Panc1 (cell line): ENCODE measurements at regions not wholly inside any gene's neighbourhood (a gene's known extent, or its start where the extent isn't known, plus 50 kb on each side); places are given as distances from the start of the nearest gene placed in this dataset.

ENCODE experiments used
- ATAC-seq: fragments of 200-7000 bp; cut with Tn5 transposase; 2 replicates; pipeline ENCODE4 v1.9.1; 2020; ENCODE audit warnings: mild to moderate bottlenecking, moderate library complexity
- BruUV-seq: library from RNA; stranded (reverse); fragments of 400-500 nt; replicated peaks from 2 replicates; lab custom pipeline; 2021; lab: Mats Ljungman, UMichigan
- CTCF ChIA-PET: fragments of 300-600 bp; sonication (Branson Sonifier 250); formaldehyde crosslinking; loops from one replicate; lab custom pipeline; 2022; ENCODE audit warnings: antibody characterized with exemption; lab: Charles Lee
- POLR2A ChIA-PET: fragments of 300-600 bp; sonication (Branson Sonifier 250); formaldehyde crosslinking; loops from one replicate; lab custom pipeline; 2022; ENCODE audit warnings: antibody characterized with exemption; lab: Charles Lee
- DNase-seq: peaks from one replicate; pipeline ENCODE4 v3.0.0-alpha.2; 2010; ENCODE audit warnings: low read depth, low spot score
- H3K27ac ChIP-seq: 2 replicates; pipeline ENCODE4 v1.5.1; 2011; ENCODE audit warnings: mild to moderate bottlenecking, low read length, inconsistent platforms
- H3K27me3 ChIP-seq: fragments of 200-500 bp; sonication (Bioruptor generic); 2 replicates; pipeline ENCODE4 v1.6.0; 2014; ENCODE audit warnings: low read length, inconsistent platforms; ENCODE audit not compliant: control insufficient read depth, insufficient read depth
- H3K36me3 ChIP-seq: fragments of 200-500 bp; sonication (Bioruptor generic); 2 replicates; pipeline ENCODE4 v1.5.1; 2014; ENCODE audit warnings: inconsistent platforms, mild to moderate bottlenecking, low read length, moderate library complexity; ENCODE audit not compliant: control insufficient read depth, insufficient read depth
- H3K4me1 ChIP-seq: 2 replicates; pipeline ENCODE4 v1.5.1; 2011; ENCODE audit warnings: inconsistent platforms, mild to moderate bottlenecking, low read length, moderate library complexity; ENCODE audit not compliant: control insufficient read depth, insufficient read depth
- H3K4me3 ChIP-seq, 2 experiments: 2 replicates each; pipeline ENCODE4 v1.5.1; 2011 to 2012; ENCODE audit warnings: low read depth in 2 of 2, low read length in 2 of 2, mild to moderate bottlenecking in 2 of 2, inconsistent platforms in 1 of 2, moderate library complexity in 1 of 2
- H3K9me3 ChIP-seq: fragments of 200-500 bp; sonication (Bioruptor generic); 2 replicates; pipeline ENCODE4 v1.5.1; 2014; ENCODE audit warnings: low read depth, mild to moderate bottlenecking, inconsistent platforms, low read length, moderate library complexity; ENCODE audit not compliant: control insufficient read depth, insufficient read depth
- POLR2AphosphoS5 ChIP-seq: IDR thresholded peaks from 2 replicates; pipeline ENCODE4 v1.6.1; 2012; ENCODE audit warnings: mild to moderate bottlenecking, low read depth, low read length, moderate library complexity
- SIN3A ChIP-seq: IDR thresholded peaks from 2 replicates; pipeline ENCODE4 v1.6.1; 2012; ENCODE audit warnings: low read depth, mild to moderate bottlenecking, low read length, moderate library complexity, borderline replicate concordance; ENCODE audit not compliant: insufficient read depth
- TCF7L2 ChIP-seq: IDR thresholded peaks from 2 replicates; pipeline ENCODE4 v1.6.1; 2011; ENCODE audit warnings: mild to moderate bottlenecking, low read depth, low read length, inconsistent platforms
- in situ Hi-C: cut with HindIII; loops from 2 replicates; pipeline ENCODE4 v1.10.0; 2016; ENCODE audit warnings: low sequenced_read_pairs, low pct_unique_long_range_greater_than_20kb
- intact Hi-C: fragments of 100-400 bp; cut with micrococcal nuclease; formaldehyde crosslinking; loops from one replicate; pipeline ENCODE4 v1.10.0; 2022; ENCODE audit not compliant: unreplicated experiment
- TF ChIP-seq, protein P1 (sequence below): fragments of 450-650 bp; IDR thresholded peaks from 2 replicates; pipeline ENCODE4 v1.5.1; 2017; ENCODE audit warnings: mild to moderate bottlenecking
- TF ChIP-seq, protein P2 (sequence below), 2 experiments: IDR thresholded peaks; 2 replicates each; pipeline ENCODE4 v1.6.1; 2011 to 2012; ENCODE audit warnings: low read depth in 2 of 2, control low read depth in 1 of 2, low read length in 1 of 2, mild to moderate bottlenecking in 1 of 2, moderate library complexity in 1 of 2; ENCODE audit not compliant: insufficient read depth in 1 of 2

DNA sequence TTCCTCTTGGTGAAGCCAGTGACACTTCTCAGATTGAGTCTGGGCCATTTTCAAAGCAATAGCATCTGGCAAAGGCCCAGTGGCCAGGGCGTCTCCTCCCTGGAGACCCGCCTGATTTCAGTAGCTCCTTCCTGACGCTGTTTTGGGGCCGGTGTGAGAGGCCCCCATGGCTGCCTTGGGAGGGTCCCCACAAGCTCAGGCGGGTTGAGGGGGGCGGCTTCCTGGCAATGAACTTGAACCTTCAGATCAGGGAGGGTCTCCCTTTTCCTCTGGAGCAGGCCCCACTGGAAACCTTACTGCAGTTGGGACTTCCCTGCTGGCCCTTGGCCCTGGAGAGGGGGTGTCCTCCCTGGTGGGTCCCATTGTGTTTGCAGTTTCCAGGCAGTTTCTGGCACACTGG is 121.2 kb downstream of the CRYAA start:
- H3K27ac ChIP-seq: no peak overlapping the region
- H3K4me1 ChIP-seq: peaks cover 13% of the 10 kb centered on the region
- no peaks in the 10 kb centered on the region for H3K36me3 ChIP-seq
- no peaks in the 10 kb centered on the region for H3K9me3 ChIP-seq
- DNase-seq: no peak
- BruUV-seq: no TSS peak
- no peaks in the 10 kb centered on the region for H3K27me3 ChIP-seq
- CTCF ChIA-PET: no interaction called here
- no peak overlapping the region for H3K4me3 ChIP-seq
- no peak for ATAC-seq
- POLR2A ChIA-PET: no interaction called here
- TF ChIP-seq, protein P1, sequence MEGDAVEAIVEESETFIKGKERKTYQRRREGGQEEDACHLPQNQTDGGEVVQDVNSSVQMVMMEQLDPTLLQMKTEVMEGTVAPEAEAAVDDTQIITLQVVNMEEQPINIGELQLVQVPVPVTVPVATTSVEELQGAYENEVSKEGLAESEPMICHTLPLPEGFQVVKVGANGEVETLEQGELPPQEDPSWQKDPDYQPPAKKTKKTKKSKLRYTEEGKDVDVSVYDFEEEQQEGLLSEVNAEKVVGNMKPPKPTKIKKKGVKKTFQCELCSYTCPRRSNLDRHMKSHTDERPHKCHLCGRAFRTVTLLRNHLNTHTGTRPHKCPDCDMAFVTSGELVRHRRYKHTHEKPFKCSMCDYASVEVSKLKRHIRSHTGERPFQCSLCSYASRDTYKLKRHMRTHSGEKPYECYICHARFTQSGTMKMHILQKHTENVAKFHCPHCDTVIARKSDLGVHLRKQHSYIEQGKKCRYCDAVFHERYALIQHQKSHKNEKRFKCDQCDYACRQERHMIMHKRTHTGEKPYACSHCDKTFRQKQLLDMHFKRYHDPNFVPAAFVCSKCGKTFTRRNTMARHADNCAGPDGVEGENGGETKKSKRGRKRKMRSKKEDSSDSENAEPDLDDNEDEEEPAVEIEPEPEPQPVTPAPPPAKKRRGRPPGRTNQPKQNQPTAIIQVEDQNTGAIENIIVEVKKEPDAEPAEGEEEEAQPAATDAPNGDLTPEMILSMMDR: no peak
- TF ChIP-seq SIN3A: no peak
- no peak for TF ChIP-seq POLR2AphosphoS5
- TF ChIP-seq, protein P2, sequence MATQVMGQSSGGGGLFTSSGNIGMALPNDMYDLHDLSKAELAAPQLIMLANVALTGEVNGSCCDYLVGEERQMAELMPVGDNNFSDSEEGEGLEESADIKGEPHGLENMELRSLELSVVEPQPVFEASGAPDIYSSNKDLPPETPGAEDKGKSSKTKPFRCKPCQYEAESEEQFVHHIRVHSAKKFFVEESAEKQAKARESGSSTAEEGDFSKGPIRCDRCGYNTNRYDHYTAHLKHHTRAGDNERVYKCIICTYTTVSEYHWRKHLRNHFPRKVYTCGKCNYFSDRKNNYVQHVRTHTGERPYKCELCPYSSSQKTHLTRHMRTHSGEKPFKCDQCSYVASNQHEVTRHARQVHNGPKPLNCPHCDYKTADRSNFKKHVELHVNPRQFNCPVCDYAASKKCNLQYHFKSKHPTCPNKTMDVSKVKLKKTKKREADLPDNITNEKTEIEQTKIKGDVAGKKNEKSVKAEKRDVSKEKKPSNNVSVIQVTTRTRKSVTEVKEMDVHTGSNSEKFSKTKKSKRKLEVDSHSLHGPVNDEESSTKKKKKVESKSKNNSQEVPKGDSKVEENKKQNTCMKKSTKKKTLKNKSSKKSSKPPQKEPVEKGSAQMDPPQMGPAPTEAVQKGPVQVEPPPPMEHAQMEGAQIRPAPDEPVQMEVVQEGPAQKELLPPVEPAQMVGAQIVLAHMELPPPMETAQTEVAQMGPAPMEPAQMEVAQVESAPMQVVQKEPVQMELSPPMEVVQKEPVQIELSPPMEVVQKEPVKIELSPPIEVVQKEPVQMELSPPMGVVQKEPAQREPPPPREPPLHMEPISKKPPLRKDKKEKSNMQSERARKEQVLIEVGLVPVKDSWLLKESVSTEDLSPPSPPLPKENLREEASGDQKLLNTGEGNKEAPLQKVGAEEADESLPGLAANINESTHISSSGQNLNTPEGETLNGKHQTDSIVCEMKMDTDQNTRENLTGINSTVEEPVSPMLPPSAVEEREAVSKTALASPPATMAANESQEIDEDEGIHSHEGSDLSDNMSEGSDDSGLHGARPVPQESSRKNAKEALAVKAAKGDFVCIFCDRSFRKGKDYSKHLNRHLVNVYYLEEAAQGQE (IDR thresholded peaks at IDR 0.05; ENCODE audit: insufficient read depth in 1 of 2, low read depth in 2 of 2, low read length in 1 of 2): no peak
- no peak for TF ChIP-seq TCF7L2
- intact Hi-C loops: no loop called here
- in situ Hi-C loops: no loop called here

DNA sequence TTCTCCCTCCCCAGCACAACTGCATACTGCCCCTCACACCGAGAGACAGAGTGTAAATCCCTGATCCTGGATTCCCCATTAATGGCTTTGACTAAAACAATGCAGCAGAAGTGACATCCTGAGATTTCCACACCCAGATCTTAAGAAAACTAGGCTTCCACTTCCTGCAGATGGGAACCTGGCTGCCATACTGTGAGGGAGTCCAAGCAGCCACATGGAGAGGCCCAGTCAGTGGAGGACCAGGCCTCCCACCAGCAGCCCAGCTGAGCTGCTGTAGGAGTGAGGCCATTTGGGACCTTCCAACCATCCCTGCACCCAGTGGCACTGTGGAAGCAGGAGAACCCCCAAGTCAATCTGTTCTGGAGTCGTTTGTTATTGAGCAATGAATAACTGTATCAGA is 120.6 kb downstream of the CRYAA start:
- CTCF ChIA-PET: no interaction called here
- Histone ChIP-seq H3K4me1 (peaks cover 13% of the 10 kb centered on the region), H3K4me3 (no peak overlapping the region), H3K27me3 (no peaks in the 10 kb centered on the region), H3K27ac (no peak overlapping the region), H3K9me3 (no peaks in the 10 kb centered on the region), H3K36me3 (no peaks in the 10 kb centered on the region)
- POLR2A ChIA-PET: no interaction called here
- ATAC-seq (no peak), DNase-seq (no peak)
- in situ Hi-C loops: no loop called here
- no TSS peak for BruUV-seq
- TF ChIP-seq, protein P2 (IDR thresholded peaks at IDR 0.05; ENCODE audit: insufficient read depth in 1 of 2, low read depth in 2 of 2, low read length in 1 of 2): no peak
- no peak for TF ChIP-seq TCF7L2
- TF ChIP-seq, protein P1: no peak
- no peak for TF ChIP-seq SIN3A
- TF ChIP-seq POLR2AphosphoS5: no peak
- intact Hi-C loops: no loop called here
